Liver (tissue), 3 donors: ENCODE measurements at regions not wholly inside any gene's neighbourhood (a gene's known extent, or its start where the extent isn't known, plus 50 kb on each side); places are given as distances from the start of the nearest gene placed in this dataset.

ENCODE experiments used
- ATF3 ChIP-seq: IDR thresholded peaks from 2 replicates; pipeline ENCODE4 v1.6.1; 2016; ENCODE audit warnings: antibody characterized with exemption
- CTCF ChIP-seq: fragments of 150-350 bp; IDR thresholded peaks from 2 replicates; pipeline ENCODE4 v1.5.1; 2017; ENCODE audit warnings: improper control_type of control experiment, low read depth, low read length; ENCODE audit not compliant: missing input control
- FOXA1 ChIP-seq: IDR thresholded peaks from 2 replicates; pipeline ENCODE4 v1.6.1; 2016; ENCODE audit warnings: antibody characterized with exemption
- FOXA2 ChIP-seq: IDR thresholded peaks from 2 replicates; pipeline ENCODE4 v1.6.1; 2016; ENCODE audit warnings: antibody characterized with exemption
- GABPA ChIP-seq, 2 donors: IDR thresholded peaks in 1 of 2; conservative IDR thresholded peaks in 1 of 2; 2 replicates each; pipeline ENCODE4 v1.6.1; 2016; ENCODE audit warnings: antibody characterized with exemption in 2 of 2, mild to moderate bottlenecking in 1 of 2, moderate library complexity in 1 of 2
- HNF4A ChIP-seq, 2 donors: conservative IDR thresholded peaks; 2 replicates each; pipeline ENCODE4 v1.6.1; 2016; ENCODE audit warnings: antibody characterized with exemption in 2 of 2, mild to moderate bottlenecking in 2 of 2
- JUND ChIP-seq, 2 donors: IDR thresholded peaks; 2 replicates each; pipeline ENCODE4 v1.6.1; 2016; ENCODE audit warnings: antibody characterized with exemption in 2 of 2
- MAX ChIP-seq: IDR thresholded peaks from 2 replicates; pipeline ENCODE4 v1.6.1; 2016; ENCODE audit warnings: antibody characterized with exemption
- RAD21 ChIP-seq, 2 donors: IDR thresholded peaks; 2 replicates each; pipeline ENCODE4 v1.6.1; 2016; ENCODE audit warnings: antibody characterized with exemption in 2 of 2, mild to moderate bottlenecking in 2 of 2
- REST ChIP-seq: IDR thresholded peaks from 2 replicates; pipeline ENCODE4 v1.6.1; 2016; ENCODE audit warnings: antibody characterized with exemption, mild to moderate bottlenecking
- SP1 ChIP-seq: IDR thresholded peaks from 2 replicates; pipeline ENCODE4 v1.6.1; 2018; ENCODE audit warnings: antibody characterized with exemption, mild to moderate bottlenecking
- TAF1 ChIP-seq: conservative IDR thresholded peaks from 2 replicates; pipeline ENCODE4 v1.6.1; 2016; ENCODE audit warnings: antibody characterized with exemption, mild to moderate bottlenecking
- YY1 ChIP-seq: IDR thresholded peaks from 2 replicates; pipeline ENCODE4 v1.6.1; 2016; ENCODE audit warnings: antibody characterized with exemption, mild to moderate bottlenecking
- ZBTB33 ChIP-seq: IDR thresholded peaks from 2 replicates; pipeline ENCODE4 v1.6.1; 2016; ENCODE audit warnings: antibody characterized with exemption
- donor health status: healthy.
- donor health status: healthy.

- TF ChIP-seq CTCF (no peak), YY1 (no peak), ATF3 (no peak), RAD21 (IDR thresholded peaks at IDR 0.05) (no peak), HNF4A (conservative IDR thresholded peaks at IDR 0.05) (no peak), REST (no peak), FOXA1 (no peak), MAX (no peak), FOXA2 (no peak), SP1 (no peak), ZBTB33 (no peak), TAF1 (no peak), GABPA (IDR thresholded peaks at IDR 0.05 in 1 of 2, conservative IDR thresholded peaks at IDR 0.05 in 1 of 2) (no peak), JUND (IDR thresholded peaks at IDR 0.05) (no peak)
Observed at GRCh38 chr15:38617831-38618230, 53.2 kb upstream of the RASGRP1 start.
